ENCODE measurements at regions not wholly inside any gene's neighbourhood (a gene's known extent, or its start where the extent isn't known, plus 50 kb on each side); places are given as distances from the start of the nearest gene placed in this dataset.
A peak's percentile ranks its signal among the peaks of the same experiment; 100 is the strongest.

- DNase-seq, result no peak
Measured at GRCh38 chr1:193498088-193498655, 311.8 kb upstream of the B3GALT2 start.

DNA sequence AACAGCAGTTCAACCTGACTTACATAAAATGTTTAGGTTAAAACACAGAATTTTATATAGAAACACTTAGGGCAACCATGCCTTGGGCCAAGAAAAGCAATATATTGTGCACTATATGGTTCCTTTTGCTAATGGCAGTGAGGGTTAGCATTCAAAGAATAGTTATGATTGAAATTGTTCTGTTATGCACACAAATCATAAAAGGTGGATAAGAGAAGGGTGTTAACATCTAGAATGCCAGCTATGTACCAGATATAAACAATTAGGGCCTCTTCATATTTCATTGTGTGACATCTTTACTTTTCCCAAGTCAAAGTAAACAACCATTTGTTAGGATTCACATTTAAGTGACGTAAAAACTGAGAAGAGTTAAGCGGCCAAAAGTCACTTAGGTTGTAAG is 308.0 kb upstream of the B3GALT2 start:
- no peak for DNase-seq

- no peak for DNase-seq
Measured at GRCh38 chr1:193489191-193489590, 302.8 kb upstream of the B3GALT2 start.

DNA sequence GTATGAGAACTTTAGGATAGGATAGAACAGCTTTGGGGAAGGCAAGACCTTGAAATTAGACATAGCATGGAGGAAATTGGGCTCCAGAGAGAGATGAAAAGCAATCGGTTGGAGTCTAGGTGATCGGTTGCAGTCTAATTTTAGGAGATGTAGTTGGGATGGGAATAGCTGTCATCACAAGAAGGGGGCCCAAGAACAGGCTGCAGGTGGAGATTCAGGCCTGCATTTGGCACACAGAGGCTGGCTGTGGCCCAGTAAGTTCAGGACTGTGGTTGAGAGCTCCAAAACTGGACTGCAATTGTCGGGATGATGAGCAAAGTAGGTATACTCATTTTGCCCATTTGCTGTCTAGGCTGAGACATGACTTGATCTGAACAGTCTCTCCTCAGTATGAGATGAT is 301.3 kb upstream of the B3GALT2 start:
- no peak for DNase-seq

DNA sequence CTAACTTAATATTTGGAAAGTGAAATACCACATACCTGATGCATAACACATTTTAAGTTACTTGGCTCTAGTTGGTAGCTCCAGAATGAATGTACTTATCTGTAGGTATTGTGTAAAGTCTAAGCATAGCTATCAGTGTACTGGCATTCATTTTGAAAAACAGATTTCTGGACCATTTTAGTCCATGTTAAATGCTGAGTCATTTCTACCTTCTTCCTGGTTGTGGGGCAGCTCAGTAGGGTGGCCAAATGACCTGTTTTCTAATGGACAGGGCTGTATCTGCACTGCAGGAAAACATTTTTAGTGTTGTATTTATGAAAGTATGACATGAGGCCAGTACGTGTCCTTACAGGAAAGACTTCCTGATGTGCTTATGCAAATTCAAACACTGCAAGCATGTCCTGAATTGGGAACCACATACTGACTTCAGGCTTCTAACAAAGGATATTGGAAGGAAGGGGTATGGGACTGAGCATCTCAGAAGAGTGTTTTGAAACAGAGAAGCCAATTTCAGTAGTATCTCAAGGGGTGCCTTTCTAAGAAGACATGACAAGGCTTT is 300.3 kb upstream of the B3GALT2 start:
- DNase-seq, result no peak

DNA sequence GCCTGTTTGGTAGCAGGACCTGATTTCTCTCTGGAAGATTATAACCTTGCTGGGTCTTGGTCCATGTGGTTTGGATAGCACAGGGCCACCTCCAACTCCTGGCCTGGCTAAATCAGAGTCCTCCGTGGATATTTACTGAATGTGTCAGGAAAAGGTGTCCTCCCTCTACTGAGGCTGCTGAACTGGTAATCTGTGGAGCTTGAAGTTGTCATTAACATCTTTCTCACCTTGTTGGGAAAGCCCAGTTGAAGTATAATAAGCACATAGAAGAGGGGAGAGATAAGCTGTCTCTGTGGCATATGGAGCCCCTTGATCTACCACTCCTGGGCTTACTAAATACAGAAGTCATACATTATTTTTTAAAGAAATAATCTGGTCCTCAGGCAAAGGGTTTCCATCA is 294.3 kb upstream of the B3GALT2 start:
- no peak for DNase-seq

DNA sequence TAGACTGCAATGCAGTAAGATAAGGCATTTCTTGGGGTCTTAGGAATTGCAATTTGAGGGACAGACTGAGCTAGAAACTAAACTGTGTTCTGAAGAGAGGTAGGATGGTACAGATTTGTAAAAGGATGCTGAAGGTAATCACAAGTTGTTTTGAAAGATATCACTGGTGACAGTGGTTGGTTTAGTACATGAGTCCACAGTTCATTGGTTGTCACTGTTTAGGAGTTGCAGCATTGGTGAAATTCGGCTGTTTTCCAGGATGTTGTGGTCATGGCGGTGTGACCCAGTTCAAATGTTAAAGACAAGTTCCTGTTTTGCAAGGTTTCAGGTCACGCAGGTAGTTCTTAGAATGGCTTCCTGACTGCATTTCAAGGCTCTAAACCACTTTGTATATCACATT is 292.8 kb upstream of the B3GALT2 start:
- DNase-seq, result no peak

GRCh38 chr1:193476748-193477147 is 290.3 kb upstream of the B3GALT2 start:
- no peak for DNase-seq

- no peak for DNase-seq
Measured at GRCh38 chr1:193473932-193474331, 287.5 kb upstream of the B3GALT2 start.

- DNase-seq, result no peak
Measured at GRCh38 chr1:193472838-193473398, 286.5 kb upstream of the B3GALT2 start.

DNA sequence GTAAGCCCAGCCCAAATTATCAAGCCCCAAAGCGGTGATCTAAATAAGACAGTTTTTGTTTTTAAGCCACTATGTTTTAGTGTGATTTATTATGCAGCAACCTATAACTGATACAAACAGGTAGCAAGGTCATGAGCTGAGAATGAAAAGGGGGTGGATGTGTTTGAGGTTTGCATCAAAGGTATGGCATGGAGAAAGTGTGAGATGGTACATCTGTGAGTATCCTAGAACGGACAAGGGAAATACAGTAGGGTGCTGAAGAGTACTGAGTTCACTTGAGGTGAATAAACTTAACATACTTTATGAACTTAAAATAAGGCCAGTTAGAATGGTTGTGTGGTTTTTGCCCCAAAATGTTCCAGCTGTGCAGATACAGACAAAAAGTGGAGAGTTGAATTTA is 286.0 kb upstream of the B3GALT2 start:
- no peak for DNase-seq

DNA sequence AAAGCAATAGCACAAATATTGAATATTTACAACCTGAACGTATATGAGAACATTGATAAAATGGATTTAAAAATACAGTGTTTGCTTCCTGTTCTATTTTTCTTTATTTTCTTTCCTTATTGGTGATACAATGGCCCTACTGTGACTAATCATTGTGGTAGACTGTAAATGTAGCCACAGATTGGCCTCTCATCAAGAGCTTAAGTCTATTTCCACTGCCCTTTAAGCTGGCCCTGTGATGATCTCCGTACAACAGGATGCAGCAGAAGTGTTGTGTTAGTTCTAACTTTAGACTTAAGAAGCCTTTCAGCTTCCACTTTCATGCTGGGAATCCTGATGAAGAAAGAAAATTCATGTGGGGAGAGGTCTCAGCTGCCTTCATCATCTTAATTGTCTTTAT is 285.6 kb upstream of the B3GALT2 start:
- DNase-seq, result no peak

DNA sequence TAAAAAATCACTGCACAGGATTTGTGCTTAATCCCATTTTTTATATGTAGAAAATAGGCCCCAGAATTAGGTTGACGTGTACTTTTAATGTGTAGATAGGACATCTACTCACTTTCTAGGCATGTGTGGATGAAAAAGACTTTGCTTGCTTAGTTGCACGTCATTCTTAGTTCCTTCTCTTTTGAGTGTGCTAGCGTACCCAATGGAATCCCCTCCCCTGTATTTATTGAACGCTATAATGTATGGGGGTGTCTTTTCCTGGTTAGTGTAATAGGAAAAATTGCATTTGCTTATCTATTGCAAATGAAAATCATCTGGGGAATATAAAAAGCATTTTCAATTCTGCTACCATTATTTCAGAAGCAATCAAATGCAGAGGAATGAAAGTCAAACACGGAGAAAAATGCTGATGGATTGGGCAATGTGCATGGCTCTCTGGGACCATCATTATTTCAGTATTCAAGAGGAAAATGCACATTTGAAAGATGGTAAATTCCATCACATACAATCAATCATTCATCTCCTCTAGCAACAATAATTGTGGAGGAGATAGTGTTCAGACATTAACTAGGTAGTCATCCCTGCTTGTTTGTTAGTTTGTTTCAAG is 277.0 kb upstream of the B3GALT2 start:
- no peak for DNase-seq

DNA sequence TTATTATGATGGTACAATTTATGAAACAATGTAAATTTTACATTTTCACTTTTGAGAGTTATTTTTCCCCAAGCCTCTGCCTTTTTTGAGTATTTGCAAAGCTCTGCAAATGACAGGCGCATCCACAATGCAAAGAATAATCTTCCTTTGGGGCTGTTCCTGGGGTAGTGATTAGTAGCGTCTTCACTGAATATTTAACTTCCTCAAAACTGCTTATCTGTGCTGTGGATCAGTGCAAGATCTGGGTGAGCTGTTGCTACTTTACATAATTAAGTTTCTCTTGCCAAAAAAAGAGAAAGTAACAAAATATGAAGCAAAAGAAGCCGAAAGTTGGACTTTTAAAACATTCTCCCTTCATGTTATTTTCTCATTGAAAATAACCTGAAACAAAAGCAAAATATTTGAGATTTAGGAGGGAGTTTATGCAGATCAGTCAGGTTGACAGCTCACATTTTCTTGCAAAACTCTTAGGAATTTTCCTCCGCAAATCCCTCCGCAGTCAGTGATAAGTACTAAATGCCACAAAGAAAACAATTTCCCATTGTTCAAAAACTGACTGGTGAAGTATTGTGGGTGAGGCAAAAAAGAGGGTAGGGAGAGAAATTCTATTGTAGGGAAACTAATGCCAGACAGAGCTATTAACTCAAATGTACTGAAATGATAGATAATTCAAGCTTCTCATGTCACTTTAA is 276.4 kb upstream of the B3GALT2 start:
- DNase-seq, result peak; percentile 55

- no peak for DNase-seq
Measured at GRCh38 chr1:193458628-193459027, 272.2 kb upstream of the B3GALT2 start.

GRCh38 chr1:193457676-193458075 is 271.3 kb upstream of the B3GALT2 start:
- no peak for DNase-seq

DNA sequence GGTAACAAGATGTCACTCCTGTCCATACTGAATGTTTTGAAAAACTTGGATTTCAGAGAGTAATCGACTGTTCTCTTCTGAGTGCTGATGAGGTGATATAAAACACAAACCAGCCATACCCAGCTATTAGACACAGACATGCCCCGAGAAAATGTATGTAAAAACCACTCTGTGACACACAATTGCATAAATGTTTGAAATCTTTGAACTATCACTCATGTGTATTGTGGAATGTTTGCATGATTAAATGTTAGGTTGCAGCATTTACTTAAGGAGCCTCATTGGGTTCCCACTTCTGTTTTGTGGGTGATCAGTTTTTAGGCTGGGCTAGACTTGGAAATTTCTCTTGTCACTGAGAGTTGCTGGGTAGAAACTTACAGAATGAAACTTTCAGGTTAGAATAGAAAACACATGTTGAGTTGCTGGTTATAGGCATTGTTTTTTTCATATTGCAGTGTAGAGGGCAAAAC is 270.4 kb upstream of the B3GALT2 start:
- DNase-seq, result no peak

DNA sequence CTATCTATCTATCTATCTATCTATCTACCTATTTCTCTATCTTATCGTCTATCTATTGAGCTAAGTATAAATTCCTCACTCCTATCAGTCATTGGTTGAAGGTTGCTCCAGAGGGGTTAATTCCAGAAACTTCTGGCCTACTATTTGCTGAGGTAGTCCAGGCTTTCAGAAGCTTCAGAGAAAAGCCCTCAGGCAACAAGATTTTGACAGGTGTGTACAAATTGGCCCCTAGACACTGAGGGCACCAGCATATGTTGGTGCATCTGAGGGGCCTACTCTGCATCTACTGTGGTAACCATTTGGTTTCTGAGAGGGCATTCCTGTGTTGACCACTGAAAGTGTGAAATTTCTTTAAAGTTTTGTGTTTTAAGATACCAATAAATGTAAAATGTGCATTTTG is 265.2 kb upstream of the B3GALT2 start:
- DNase-seq, result no peak

GRCh38 chr1:193451001-193451400 is 264.6 kb upstream of the B3GALT2 start:
- no peak for DNase-seq

DNA sequence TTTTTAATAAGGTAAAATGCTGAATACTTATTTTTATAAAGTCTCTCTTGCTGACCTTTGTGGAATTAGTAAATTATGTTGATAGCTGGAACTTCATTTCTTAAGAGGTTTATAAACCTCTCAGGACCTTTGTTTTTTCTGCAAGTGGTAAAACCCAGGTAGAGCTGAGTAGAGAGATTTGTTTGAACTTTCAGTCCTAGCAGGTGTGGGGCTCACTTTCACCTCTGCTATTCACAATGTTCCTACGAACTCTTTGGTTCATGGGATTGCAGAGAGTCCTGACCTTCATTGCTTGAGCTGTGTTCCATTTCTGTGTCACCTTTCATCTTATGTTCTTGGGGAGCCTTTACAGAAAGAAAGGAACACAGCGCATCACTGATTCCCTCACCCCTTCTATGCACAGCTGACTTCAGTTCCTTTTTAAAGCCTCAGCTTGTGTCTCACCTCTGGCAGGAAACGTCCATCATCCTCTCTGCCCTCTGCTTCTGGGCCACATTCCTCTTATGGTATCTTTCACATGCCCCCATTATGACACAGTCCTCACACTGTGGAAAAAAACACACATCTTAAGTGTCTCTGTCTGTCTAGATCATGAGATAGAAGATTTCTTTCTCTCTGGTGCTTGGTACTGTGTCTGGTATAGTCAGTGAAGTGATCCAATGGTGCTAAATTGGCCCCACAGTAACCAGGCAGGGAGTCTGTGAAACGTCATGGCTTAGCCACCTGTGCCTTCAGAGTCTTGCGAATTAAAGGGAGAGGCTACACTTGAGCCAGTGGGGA is 262.5 kb upstream of the B3GALT2 start:
- no peak for DNase-seq

- no peak for DNase-seq
Measured at GRCh38 chr1:193443886-193444285, 257.5 kb upstream of the B3GALT2 start.

- DNase-seq, result no peak
Measured at GRCh38 chr1:193438771-193439170, 252.4 kb upstream of the B3GALT2 start.

DNA sequence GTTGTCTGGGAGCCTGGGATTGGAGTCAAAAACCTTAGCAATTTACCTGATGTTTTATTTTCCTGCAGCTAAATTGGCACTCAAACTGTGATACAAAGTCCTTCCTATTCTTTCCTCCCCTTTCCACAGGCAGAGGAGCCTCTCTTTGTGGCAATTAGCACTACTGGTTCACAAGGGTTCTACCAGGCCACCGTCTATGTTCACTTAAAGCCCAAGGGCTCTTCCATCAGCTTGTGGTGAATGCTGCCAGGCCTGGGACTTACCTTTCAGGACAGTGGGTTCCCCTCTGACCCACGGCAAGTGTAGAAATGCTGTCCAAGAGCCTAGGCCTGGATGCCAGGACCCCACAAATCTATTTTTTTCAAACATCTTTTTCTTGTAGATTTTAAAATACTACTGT is 251.9 kb upstream of the B3GALT2 start:
- no peak for DNase-seq
